ENCODE measurements at regions not wholly inside any gene's neighbourhood (a gene's known extent, or its start where the extent isn't known, plus 50 kb on each side); places are given as distances from the start of the nearest gene placed in this dataset.
A peak's percentile ranks its signal among the peaks of the same experiment; 100 is the strongest.

DNA sequence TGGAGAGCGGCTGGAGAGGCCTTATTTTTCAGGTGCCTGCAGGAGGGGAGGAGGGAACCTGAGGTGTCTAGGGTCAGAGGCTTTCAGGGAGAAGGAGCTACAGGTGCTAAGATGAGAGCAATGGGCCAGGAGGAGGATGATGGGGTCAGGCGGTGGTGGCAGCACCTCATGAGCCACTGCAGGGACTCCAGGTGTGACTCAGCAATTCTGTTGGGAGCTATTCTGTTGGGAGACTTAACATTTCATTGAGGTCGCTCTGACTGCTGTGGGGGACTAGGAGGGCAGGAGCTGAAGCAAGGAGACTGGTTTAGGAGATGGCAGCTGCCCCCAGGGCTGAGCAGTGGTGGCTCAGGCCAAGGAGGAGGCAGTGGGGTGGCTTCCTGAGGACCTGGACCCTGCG, 65.0 kb downstream of the CLDN34 start:
- H3K4me3 ChIP-seq (ENCODE audit: low read length in 2 of 2) = no peak overlapping the region
- WGBS, 2 donors = 66 to 92% methylated on average over 4 of the region's 4 CpGs
- H3K27ac ChIP-seq (ENCODE audit: low read depth in 1 of 2, low read length in 2 of 2) = no peak overlapping the region
- DNase-seq (no peak), ATAC-seq (ENCODE audit: low FRiP score) (no peak)
- intact Hi-C loops (cut with DNase I) = no loop called here
- H3K4me1 ChIP-seq (ENCODE audit: control insufficient read depth in 1 of 2, insufficient read depth in 2 of 2, low read length in 2 of 2) = no peaks in the 10 kb centered on the region
- H3K9me3 ChIP-seq (ENCODE audit: control insufficient read depth, low read length) = no peaks in the 10 kb centered on the region
- no peaks in the 10 kb centered on the region for H3K27me3 ChIP-seq (ENCODE audit: control insufficient read depth in 1 of 2, insufficient read depth in 2 of 2, low read length in 1 of 2)
- H3K36me3 ChIP-seq (ENCODE audit: control insufficient read depth in 1 of 2, insufficient read depth in 2 of 2, low read length in 1 of 2) = no peaks in the 10 kb centered on the region

DNA sequence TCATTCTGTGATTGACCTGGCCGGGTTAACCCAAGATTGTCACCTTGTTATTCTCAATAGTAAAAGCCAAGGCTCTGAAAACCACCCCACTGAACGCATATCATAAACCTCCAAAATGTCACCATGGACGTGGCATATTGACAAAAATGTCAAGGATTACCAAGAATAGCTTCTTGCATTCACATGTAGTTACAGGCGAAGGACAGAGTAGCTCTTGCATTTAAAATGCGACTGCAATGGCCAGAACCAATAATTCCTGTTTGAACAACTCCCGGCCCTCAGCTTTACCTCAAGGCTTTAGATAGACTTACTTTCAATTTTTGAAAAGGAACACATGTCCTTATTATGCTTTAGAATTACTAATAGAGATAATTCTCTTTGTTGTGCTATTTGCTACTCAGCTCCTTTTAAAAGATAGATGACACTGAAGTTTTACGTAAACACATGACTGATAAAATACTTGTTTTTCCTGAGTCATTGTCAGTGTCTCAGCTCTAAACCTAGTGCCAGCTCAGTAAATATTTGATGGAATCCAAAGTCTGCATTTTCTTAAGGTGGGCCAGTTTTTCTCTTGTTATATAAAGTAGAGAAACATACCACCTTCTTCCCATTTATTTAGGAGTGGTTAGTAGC, 66.3 kb downstream of the CLDN34 start:
- Histone ChIP-seq H3K4me3 (ENCODE audit: low read length in 2 of 2) (no peak overlapping the region), H3K27ac (ENCODE audit: low read depth in 1 of 2, low read length in 2 of 2) (no peak overlapping the region), H3K9me3 (ENCODE audit: control insufficient read depth, low read length) (no peaks in the 10 kb centered on the region), H3K27me3 (ENCODE audit: control insufficient read depth in 1 of 2, insufficient read depth in 2 of 2, low read length in 1 of 2) (no peaks in the 10 kb centered on the region), H3K4me1 (ENCODE audit: control insufficient read depth in 1 of 2, insufficient read depth in 2 of 2, low read length in 2 of 2) (no peaks in the 10 kb centered on the region), H3K36me3 (ENCODE audit: control insufficient read depth in 1 of 2, insufficient read depth in 2 of 2, low read length in 1 of 2) (no peaks in the 10 kb centered on the region)
- ATAC-seq (ENCODE audit: low FRiP score) (no peak), DNase-seq (no peak)
- 57 to 68% methylated on average over 7 of the region's 7 CpGs for WGBS, 2 donors
- intact Hi-C loops (cut with DNase I) = no loop called here

DNA sequence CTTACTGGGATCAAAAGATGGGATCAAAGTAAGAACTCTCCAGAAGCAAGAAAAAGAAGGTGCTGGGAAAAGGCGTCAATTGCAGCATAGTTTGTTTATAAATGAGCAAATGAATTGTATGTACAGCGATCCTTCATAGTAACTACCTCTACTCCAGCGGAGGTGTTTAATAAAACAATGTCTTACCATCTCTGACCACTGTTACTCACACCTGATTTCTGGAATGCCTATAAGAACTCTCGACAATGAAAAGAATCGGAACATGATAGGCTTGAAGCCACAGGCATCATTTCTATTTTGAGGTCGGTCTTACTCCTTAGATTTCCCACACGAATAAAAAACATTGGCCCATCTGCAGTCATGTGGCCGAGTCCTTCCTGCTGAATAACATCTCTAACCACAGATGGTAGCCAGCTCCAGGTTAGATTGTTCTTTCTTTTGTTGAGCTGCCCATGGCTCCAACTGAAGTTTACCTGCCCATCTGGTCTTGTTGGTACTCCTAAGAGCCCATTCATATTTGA, 67.6 kb downstream of the CLDN34 start:
- Histone ChIP-seq H3K27me3 (ENCODE audit: control insufficient read depth in 1 of 2, insufficient read depth in 2 of 2, low read length in 1 of 2) (no peaks in the 10 kb centered on the region), H3K4me1 (ENCODE audit: control insufficient read depth in 1 of 2, insufficient read depth in 2 of 2, low read length in 2 of 2) (no peaks in the 10 kb centered on the region), H3K36me3 (ENCODE audit: control insufficient read depth in 1 of 2, insufficient read depth in 2 of 2, low read length in 1 of 2) (no peaks in the 10 kb centered on the region), H3K4me3 (ENCODE audit: low read length in 2 of 2) (no peak overlapping the region), H3K9me3 (ENCODE audit: control insufficient read depth, low read length) (no peaks in the 10 kb centered on the region), H3K27ac (ENCODE audit: low read depth in 1 of 2, low read length in 2 of 2) (no peak overlapping the region)
- DNase-seq (no peak), ATAC-seq (ENCODE audit: low FRiP score) (no peak)
- intact Hi-C loops (cut with DNase I) = no loop called here
- 88 to 92% methylated on average over 8 of the region's 8 CpGs for WGBS, 2 donors

DNA sequence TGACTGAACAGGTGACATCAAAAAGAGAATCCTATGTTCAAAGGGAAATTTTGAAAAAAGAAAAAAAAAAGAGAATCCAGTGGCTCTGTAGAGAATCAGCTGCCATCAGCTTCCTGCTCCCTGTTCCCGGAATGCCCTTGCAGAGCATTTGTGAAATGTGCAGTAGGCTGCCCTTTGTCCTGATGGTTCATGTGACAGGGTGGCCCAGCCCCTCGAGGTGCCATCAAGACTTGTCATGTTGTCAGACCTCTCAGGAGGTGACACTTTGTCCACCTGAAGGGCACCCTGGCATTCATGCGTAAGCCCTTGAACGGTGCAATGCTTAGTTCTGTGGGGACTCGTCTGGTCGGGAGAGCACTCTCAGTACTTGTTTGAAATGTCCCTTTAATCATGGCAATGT, 71.4 kb downstream of the CLDN34 start:
- Histone ChIP-seq H3K4me3 (ENCODE audit: low read length in 2 of 2) (no peak overlapping the region), H3K4me1 (ENCODE audit: control insufficient read depth in 1 of 2, insufficient read depth in 2 of 2, low read length in 2 of 2) (peaks cover 0 to 1% of the 10 kb centered on the region in 2 donors), H3K9me3 (ENCODE audit: control insufficient read depth, low read length) (no peaks in the 10 kb centered on the region), H3K36me3 (ENCODE audit: control insufficient read depth in 1 of 2, insufficient read depth in 2 of 2, low read length in 1 of 2) (no peaks in the 10 kb centered on the region), H3K27me3 (ENCODE audit: control insufficient read depth in 1 of 2, insufficient read depth in 2 of 2, low read length in 1 of 2) (no peaks in the 10 kb centered on the region), H3K27ac (ENCODE audit: low read depth in 1 of 2, low read length in 2 of 2) (no peak overlapping the region)
- DNase-seq (peak in 1 of 2 donors; percentile 51), ATAC-seq (ENCODE audit: low FRiP score) (no peak)
- intact Hi-C loops (cut with DNase I) = no loop called here
- WGBS, 2 donors = 87 to 96% methylated on average over 6 of the region's 6 CpGs

DNA sequence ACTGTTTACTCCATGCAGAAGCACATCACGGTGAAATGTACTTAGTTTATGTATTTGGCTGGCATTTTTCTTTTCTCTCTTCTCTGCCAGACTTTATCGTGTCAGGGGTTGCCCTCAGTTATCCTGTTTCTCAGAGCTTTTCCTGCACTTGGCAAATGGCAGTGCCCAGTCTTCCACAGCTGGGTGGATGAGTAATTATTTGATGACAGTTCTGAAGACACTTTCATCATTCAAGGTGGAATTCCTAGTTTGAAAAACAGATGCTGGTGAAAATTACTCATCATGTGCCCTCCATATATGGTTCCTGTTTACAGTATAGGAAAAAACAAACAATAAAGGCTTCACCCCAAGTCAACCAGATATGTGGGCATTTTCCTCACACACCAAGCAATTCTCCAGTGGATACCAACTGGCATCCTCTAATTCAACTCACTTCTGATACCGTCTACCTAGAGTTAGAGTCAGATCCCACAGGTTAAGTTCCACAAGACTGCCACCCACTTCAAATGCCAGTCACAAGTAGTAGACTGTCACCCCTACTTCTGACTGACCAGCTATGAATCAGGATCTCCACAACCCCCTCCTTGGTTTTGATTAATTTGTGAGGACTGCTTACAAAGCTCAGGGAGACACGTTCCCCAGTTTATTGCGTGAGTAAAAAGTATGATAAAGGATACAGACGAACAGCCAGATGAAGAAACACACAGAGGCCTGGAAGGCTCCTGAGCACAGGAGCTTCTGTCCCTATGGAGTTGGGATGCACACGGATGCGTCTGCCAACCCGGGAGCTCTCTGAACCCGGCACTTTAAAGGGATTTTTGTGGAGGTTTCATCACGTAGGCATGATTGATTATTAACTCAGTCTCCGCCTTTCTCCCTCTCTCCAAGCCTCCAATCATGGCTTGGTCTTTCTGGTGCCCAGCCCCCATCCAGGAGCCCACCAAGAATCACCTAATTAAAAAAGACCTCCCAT, 72.9 kb downstream of the CLDN34 start:
- 64 to 72% methylated on average over 12 of the region's 12 CpGs for WGBS, 2 donors

DNA sequence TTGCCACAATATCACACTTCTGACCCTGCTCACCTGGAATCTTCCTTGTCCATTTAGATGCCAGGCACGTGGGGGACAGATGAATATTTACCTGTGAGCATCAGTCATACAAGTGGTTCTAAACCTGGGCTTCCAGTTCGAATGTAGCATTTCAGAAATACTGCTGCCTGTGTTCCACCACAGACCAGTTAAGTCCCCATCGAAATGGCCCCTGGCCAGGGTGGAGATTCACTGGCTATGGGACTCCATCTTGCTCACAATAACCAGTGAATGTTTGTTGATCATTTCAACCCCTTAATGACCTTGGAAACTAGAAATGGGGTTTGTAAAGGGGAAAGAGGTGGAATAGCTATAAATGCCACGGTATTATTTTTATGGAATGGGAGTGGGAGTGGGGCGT, 73.8 kb downstream of the CLDN34 start:
- ATAC-seq (ENCODE audit: low FRiP score) (no peak), DNase-seq (peak in 1 of 2 donors; percentile 19)
- no peaks in the 10 kb centered on the region for H3K9me3 ChIP-seq (ENCODE audit: control insufficient read depth, low read length)
- no peak overlapping the region for H3K27ac ChIP-seq (ENCODE audit: low read depth in 1 of 2, low read length in 2 of 2)
- WGBS, 2 donors = 65 to 93% methylated on average over 5 of the region's 5 CpGs
- H3K4me1 ChIP-seq (ENCODE audit: control insufficient read depth in 1 of 2, insufficient read depth in 2 of 2, low read length in 2 of 2) = peaks cover 0 to 4% of the 10 kb centered on the region in 2 donors
- no peaks in the 10 kb centered on the region for H3K27me3 ChIP-seq (ENCODE audit: control insufficient read depth in 1 of 2, insufficient read depth in 2 of 2, low read length in 1 of 2)
- H3K4me3 ChIP-seq (ENCODE audit: low read length in 2 of 2) = no peak overlapping the region
- intact Hi-C loops (cut with DNase I) = no loop called here
- H3K36me3 ChIP-seq (ENCODE audit: control insufficient read depth in 1 of 2, insufficient read depth in 2 of 2, low read length in 1 of 2) = no peaks in the 10 kb centered on the region

More for the DNA sequence above, 72.9 kb downstream of the CLDN34 start:
- no peaks in the 10 kb centered on the region for H3K9me3 ChIP-seq (ENCODE audit: control insufficient read depth, low read length)
- no peak for ATAC-seq (ENCODE audit: low FRiP score)
- peak in 1 of 2 donors; percentile 5 for DNase-seq
- intact Hi-C loops (cut with DNase I) = no loop called here
- H3K4me1 ChIP-seq (ENCODE audit: control insufficient read depth in 1 of 2, insufficient read depth in 2 of 2, low read length in 2 of 2) = peaks cover 0 to 4% of the 10 kb centered on the region in 2 donors
- no peak overlapping the region for H3K4me3 ChIP-seq (ENCODE audit: low read length in 2 of 2)
- no peaks in the 10 kb centered on the region for H3K27me3 ChIP-seq (ENCODE audit: control insufficient read depth in 1 of 2, insufficient read depth in 2 of 2, low read length in 1 of 2)
- H3K27ac ChIP-seq (ENCODE audit: low read depth in 1 of 2, low read length in 2 of 2) = no peak overlapping the region
- no peaks in the 10 kb centered on the region for H3K36me3 ChIP-seq (ENCODE audit: control insufficient read depth in 1 of 2, insufficient read depth in 2 of 2, low read length in 1 of 2)

DNA sequence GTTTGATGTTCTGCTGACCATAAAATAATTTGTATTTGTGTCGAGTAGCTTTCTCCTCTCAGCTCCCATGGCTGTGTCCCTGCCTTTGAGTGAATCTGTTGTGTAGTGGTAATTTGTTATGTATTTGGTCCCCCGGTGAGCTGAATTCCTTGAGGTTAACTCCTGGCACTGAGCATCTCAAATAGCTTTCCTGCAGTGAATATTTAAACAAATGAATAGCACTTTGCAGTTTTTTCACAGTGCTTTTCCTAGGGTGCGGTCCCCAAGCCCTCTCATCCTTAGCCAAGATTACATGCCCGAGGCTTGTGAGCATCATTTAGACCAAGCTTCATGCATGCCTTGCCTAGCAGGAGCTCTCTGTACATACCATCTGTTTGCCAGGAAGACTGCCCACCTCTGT, 74.2 kb downstream of the CLDN34 start:
- ATAC-seq (ENCODE audit: low FRiP score) = no peak

DNA sequence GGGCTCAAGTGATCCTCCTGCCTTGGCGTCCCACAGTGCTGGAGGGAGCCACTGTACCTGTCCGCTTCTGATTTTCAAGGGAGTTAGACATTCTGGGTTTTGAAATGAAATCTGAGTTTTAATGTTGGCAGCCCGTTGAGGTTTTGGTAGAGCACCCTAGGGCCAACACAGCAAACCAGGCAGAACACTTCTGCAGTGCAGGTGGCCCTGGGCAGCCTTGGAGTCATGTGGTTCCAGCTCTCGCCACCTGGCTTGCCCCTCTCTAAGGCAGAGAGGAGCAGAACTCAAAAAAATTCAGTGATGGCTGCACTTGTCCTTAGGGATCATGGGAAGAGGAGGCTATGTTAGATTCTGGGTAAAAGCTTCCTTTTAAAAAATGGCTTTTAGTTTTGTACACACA, 74.9 kb downstream of the CLDN34 start:
- no peak for ATAC-seq (ENCODE audit: low FRiP score)
- 78 to 98% methylated on average over 4 of the region's 4 CpGs for WGBS, 2 donors
- DNase-seq = peak in 1 of 2 donors; percentile 19
- Histone ChIP-seq H3K4me1 (ENCODE audit: control insufficient read depth in 1 of 2, insufficient read depth in 2 of 2, low read length in 2 of 2) (peaks cover 0 to 4% of the 10 kb centered on the region in 2 donors), H3K27me3 (ENCODE audit: control insufficient read depth in 1 of 2, insufficient read depth in 2 of 2, low read length in 1 of 2) (no peaks in the 10 kb centered on the region), H3K36me3 (ENCODE audit: control insufficient read depth in 1 of 2, insufficient read depth in 2 of 2, low read length in 1 of 2) (no peaks in the 10 kb centered on the region), H3K4me3 (ENCODE audit: low read length in 2 of 2) (no peak overlapping the region), H3K9me3 (ENCODE audit: control insufficient read depth, low read length) (no peaks in the 10 kb centered on the region), H3K27ac (ENCODE audit: low read depth in 1 of 2, low read length in 2 of 2) (no peak overlapping the region)
- intact Hi-C loops (cut with DNase I) = no loop called here

More for the DNA sequence above, 74.2 kb downstream of the CLDN34 start:
- no peaks in the 10 kb centered on the region for H3K36me3 ChIP-seq (ENCODE audit: control insufficient read depth in 1 of 2, insufficient read depth in 2 of 2, low read length in 1 of 2)
- no peak overlapping the region for H3K4me3 ChIP-seq (ENCODE audit: low read length in 2 of 2)
- WGBS, 2 donors = 60 to 78% methylated on average over 4 of the region's 4 CpGs
- H3K27ac ChIP-seq (ENCODE audit: low read depth in 1 of 2, low read length in 2 of 2) = no peak overlapping the region
- intact Hi-C loops (cut with DNase I) = no loop called here
- peaks cover 0 to 4% of the 10 kb centered on the region in 2 donors for H3K4me1 ChIP-seq (ENCODE audit: control insufficient read depth in 1 of 2, insufficient read depth in 2 of 2, low read length in 2 of 2)
- no peaks in the 10 kb centered on the region for H3K27me3 ChIP-seq (ENCODE audit: control insufficient read depth in 1 of 2, insufficient read depth in 2 of 2, low read length in 1 of 2)
- peak in 1 of 2 donors; percentile 17 for DNase-seq
- H3K9me3 ChIP-seq (ENCODE audit: control insufficient read depth, low read length) = no peaks in the 10 kb centered on the region
